ENCODE measurements at regions not wholly inside any gene's neighbourhood (a gene's known extent, or its start where the extent isn't known, plus 50 kb on each side); places are given as distances from the start of the nearest gene placed in this dataset.

DNA sequence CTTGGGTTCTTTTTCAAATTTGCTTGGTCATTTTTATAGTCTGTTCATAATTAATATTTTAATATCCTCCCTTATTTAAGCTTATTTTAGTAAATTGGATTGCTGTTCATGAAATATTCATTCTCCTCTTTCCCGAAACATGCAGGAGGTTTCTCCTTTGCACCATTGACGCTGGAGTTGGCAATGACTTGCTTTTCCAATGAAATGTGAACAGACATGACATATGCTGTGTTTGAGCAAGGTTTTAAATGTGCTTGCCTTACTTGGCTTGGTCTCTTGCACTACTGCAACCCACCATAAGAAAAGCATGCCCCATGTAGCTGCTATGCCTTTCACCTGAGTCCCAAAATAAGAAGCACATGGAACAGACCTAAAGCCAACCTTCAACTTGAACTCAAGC is 498.0 kb upstream of the NFIA start:
- Histone ChIP-seq H3K27ac (ENCODE audit: low read length) (no peak overlapping the region), H3K36me3 (ENCODE audit: control insufficient read depth, low read depth, low read length) (no peaks in the 10 kb centered on the region), H3K9me3 (ENCODE audit: control insufficient read depth, low read depth, low read length) (peaks cover 13% of the 10 kb centered on the region), H3K9ac (ENCODE audit: low read length) (no peak overlapping the region), H3K4me1 (ENCODE audit: control insufficient read depth, low read depth, low read length) (no peaks in the 10 kb centered on the region), H3K27me3 (ENCODE audit: control insufficient read depth, insufficient read depth, low read length) (no peaks in the 10 kb centered on the region), H3K4me3 (ENCODE audit: low read length) (no peak overlapping the region)

DNA sequence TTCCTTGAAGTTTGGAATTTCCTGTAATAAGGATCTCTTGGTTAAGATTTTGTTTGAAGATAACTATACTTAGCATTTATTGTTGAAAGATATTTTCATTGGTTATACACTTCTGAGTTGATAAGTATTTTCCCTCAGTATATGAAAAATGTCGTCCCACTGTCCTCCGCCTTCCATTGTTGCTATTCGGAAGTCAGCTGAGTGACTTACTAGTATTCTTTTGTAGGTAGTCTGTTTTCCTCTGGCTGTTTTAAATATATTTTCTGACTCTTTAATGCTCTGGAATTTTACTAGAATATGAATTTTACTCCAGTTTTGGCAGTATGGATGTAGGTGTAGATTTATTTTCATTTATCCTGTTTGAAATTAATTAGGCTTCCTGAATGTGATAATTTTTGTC is 498.7 kb upstream of the NFIA start:
- Histone ChIP-seq H3K4me3 (ENCODE audit: low read length) (no peak overlapping the region), H3K9me3 (ENCODE audit: control insufficient read depth, low read depth, low read length) (peaks cover 13% of the 10 kb centered on the region), H3K9ac (ENCODE audit: low read length) (no peak overlapping the region)

DNA sequence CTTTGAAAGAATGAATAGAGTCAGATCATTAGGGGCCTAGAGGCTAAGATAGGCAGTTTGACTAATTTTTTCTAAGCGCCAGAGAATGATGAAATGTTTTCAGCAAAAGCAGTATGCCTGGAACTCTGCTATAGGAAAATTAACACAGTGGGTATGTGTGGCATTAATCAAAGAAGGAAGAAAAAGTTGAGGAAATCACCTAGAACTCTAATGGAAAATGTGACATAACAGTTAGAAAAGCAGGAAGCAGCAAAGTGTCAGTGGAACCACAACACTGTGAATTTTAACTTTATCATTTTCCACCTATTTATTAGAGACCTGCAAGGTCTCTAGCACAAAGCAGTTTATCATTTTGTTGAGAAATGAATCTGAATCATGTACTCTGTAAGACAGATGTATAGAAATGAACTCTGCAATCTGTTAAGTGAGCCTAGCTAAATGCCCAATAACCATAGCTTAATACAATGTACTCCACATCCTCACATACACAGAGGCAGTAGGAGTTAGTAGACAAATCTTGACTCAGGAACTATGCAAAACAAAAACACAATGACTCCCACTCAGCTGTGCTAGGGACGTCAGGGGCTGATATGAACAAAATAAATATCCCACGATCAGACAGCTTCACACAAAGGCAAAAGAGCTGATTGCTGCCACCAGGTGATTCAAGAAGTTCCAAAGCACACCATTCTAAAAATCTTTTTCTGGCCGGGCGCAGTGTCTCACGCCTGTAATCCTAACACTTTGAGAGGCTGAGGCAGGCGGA is 500.7 kb upstream of the NFIA start:
- Histone ChIP-seq H3K4me1 (ENCODE audit: control insufficient read depth, low read depth, low read length) (no peaks in the 10 kb centered on the region), H3K9ac (ENCODE audit: low read length) (no peak overlapping the region), H3K36me3 (ENCODE audit: control insufficient read depth, low read depth, low read length) (no peaks in the 10 kb centered on the region)

More for the DNA sequence above, 498.7 kb upstream of the NFIA start:
- no peaks in the 10 kb centered on the region for H3K4me1 ChIP-seq (ENCODE audit: control insufficient read depth, low read depth, low read length)
- H3K27ac ChIP-seq (ENCODE audit: low read length): no peak overlapping the region
- H3K27me3 ChIP-seq (ENCODE audit: control insufficient read depth, insufficient read depth, low read length): no peaks in the 10 kb centered on the region
- H3K36me3 ChIP-seq (ENCODE audit: control insufficient read depth, low read depth, low read length): no peaks in the 10 kb centered on the region

DNA sequence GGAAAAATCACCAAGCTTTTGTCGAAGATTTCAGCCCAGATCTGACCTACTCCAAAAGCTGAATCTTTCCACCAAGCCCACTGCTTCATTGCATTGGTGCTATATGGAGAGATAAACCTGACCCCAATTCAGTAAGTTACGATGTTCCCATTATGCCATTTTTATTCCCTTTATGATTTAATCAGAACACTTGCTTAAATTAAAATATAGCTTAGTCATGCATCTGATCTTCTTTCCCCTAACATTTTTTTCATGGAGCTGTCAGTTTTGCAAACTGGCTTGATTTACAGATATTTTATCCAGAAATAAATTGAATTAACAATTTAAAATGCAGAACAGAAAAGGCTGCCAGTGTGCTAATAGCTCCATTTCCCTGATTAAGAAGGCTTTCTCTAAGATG is 503.5 kb upstream of the C1orf87 start:
- Histone ChIP-seq H3K4me3 (ENCODE audit: low read length) (no peak overlapping the region), H3K27ac (ENCODE audit: low read length) (no peak overlapping the region), H3K36me3 (ENCODE audit: control insufficient read depth, low read depth, low read length) (no peaks in the 10 kb centered on the region), H3K27me3 (ENCODE audit: control insufficient read depth, insufficient read depth, low read length) (no peaks in the 10 kb centered on the region), H3K9ac (ENCODE audit: low read length) (no peak overlapping the region), H3K4me1 (ENCODE audit: control insufficient read depth, low read depth, low read length) (peaks cover 6% of the 10 kb centered on the region), H3K9me3 (ENCODE audit: control insufficient read depth, low read depth, low read length) (no peaks in the 10 kb centered on the region)

More for the DNA sequence above, 500.7 kb upstream of the NFIA start:
- H3K27ac ChIP-seq (ENCODE audit: low read length): no peak overlapping the region
- H3K9me3 ChIP-seq (ENCODE audit: control insufficient read depth, low read depth, low read length): peaks cover 13% of the 10 kb centered on the region
- no peaks in the 10 kb centered on the region for H3K27me3 ChIP-seq (ENCODE audit: control insufficient read depth, insufficient read depth, low read length)
- no peak overlapping the region for H3K4me3 ChIP-seq (ENCODE audit: low read length)

DNA sequence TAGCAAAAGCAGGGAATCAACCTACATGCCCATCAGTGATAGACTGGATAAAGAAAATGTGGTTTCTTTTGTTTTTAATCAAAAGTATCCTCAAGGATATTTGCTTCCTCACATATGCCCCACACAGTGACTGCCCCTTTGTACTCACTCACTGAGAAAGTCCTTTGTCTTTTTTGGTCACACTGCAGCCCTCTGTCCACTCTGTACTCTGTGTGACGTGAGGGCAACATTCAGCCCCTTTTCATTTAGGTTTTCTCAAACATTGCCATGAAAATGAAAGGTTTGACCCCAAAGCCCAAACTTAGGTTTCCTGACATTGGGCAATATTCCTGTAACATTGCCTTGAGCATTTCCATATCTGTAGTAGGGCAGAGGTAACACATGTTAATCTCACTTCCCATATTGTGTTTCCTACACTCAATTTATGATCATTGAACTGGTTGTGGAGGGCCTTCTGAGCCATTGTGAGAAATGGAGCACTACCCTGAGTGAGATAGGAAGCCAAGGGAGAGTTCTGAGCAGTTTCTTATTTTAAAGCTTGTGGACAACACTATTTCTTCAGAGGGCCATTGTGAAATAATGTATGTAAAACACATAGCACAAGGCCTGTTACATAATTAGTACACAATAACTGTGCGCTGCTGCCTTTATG is 501.9 kb upstream of the C1orf87 start:
- no peak overlapping the region for H3K4me3 ChIP-seq (ENCODE audit: low read length)
- H3K9ac ChIP-seq (ENCODE audit: low read length): no peak overlapping the region
- H3K9me3 ChIP-seq (ENCODE audit: control insufficient read depth, low read depth, low read length): no peaks in the 10 kb centered on the region
- no peak overlapping the region for H3K27ac ChIP-seq (ENCODE audit: low read length)
- H3K4me1 ChIP-seq (ENCODE audit: control insufficient read depth, low read depth, low read length): peaks cover 6% of the 10 kb centered on the region
- H3K36me3 ChIP-seq (ENCODE audit: control insufficient read depth, low read depth, low read length): no peaks in the 10 kb centered on the region
- H3K27me3 ChIP-seq (ENCODE audit: control insufficient read depth, insufficient read depth, low read length): no peaks in the 10 kb centered on the region

GRCh38 chr1:60573726-60574409 is 500.3 kb upstream of the C1orf87 start:
- no peak overlapping the region for H3K27ac ChIP-seq (ENCODE audit: low read length)
- H3K9me3 ChIP-seq (ENCODE audit: control insufficient read depth, low read depth, low read length): no peaks in the 10 kb centered on the region
- no peak overlapping the region for H3K9ac ChIP-seq (ENCODE audit: low read length)
- peaks cover 6% of the 10 kb centered on the region for H3K4me1 ChIP-seq (ENCODE audit: control insufficient read depth, low read depth, low read length)
- no peaks in the 10 kb centered on the region for H3K36me3 ChIP-seq (ENCODE audit: control insufficient read depth, low read depth, low read length)
- H3K27me3 ChIP-seq (ENCODE audit: control insufficient read depth, insufficient read depth, low read length): no peaks in the 10 kb centered on the region
- H3K4me3 ChIP-seq (ENCODE audit: low read length): no peak overlapping the region

GRCh38 chr1:60573121-60573520 is 499.6 kb upstream of the C1orf87 start:
- H3K9me3 ChIP-seq (ENCODE audit: control insufficient read depth, low read depth, low read length): no peaks in the 10 kb centered on the region
- peaks cover 6% of the 10 kb centered on the region for H3K4me1 ChIP-seq (ENCODE audit: control insufficient read depth, low read depth, low read length)
- H3K4me3 ChIP-seq (ENCODE audit: low read length): no peak overlapping the region
- no peaks in the 10 kb centered on the region for H3K36me3 ChIP-seq (ENCODE audit: control insufficient read depth, low read depth, low read length)
- H3K9ac ChIP-seq (ENCODE audit: low read length): no peak overlapping the region
- H3K27me3 ChIP-seq (ENCODE audit: control insufficient read depth, insufficient read depth, low read length): no peaks in the 10 kb centered on the region
- no peak overlapping the region for H3K27ac ChIP-seq (ENCODE audit: low read length)

- no peak overlapping the region for H3K9ac ChIP-seq (ENCODE audit: low read length)
- H3K9me3 ChIP-seq (ENCODE audit: control insufficient read depth, low read depth, low read length): no peaks in the 10 kb centered on the region
These were observed 498.8 kb upstream of the C1orf87 start for GRCh38 chr1:60572378-60572777.

GRCh38 chr1:60571811-60572210 is 498.2 kb upstream of the C1orf87 start:
- no peak overlapping the region for H3K4me3 ChIP-seq (ENCODE audit: low read length)
- H3K27ac ChIP-seq (ENCODE audit: low read length): no peak overlapping the region
- no peaks in the 10 kb centered on the region for H3K9me3 ChIP-seq (ENCODE audit: control insufficient read depth, low read depth, low read length)
- no peaks in the 10 kb centered on the region for H3K27me3 ChIP-seq (ENCODE audit: control insufficient read depth, insufficient read depth, low read length)
- no peaks in the 10 kb centered on the region for H3K36me3 ChIP-seq (ENCODE audit: control insufficient read depth, low read depth, low read length)
- H3K9ac ChIP-seq (ENCODE audit: low read length): no peak overlapping the region
- H3K4me1 ChIP-seq (ENCODE audit: control insufficient read depth, low read depth, low read length): peaks cover 6% of the 10 kb centered on the region

More at GRCh38 chr1:60572378-60572777, 498.8 kb upstream of the C1orf87 start:
- H3K27ac ChIP-seq (ENCODE audit: low read length): no peak overlapping the region
- H3K36me3 ChIP-seq (ENCODE audit: control insufficient read depth, low read depth, low read length): no peaks in the 10 kb centered on the region
- no peaks in the 10 kb centered on the region for H3K27me3 ChIP-seq (ENCODE audit: control insufficient read depth, insufficient read depth, low read length)
- H3K4me3 ChIP-seq (ENCODE audit: low read length): no peak overlapping the region
- H3K4me1 ChIP-seq (ENCODE audit: control insufficient read depth, low read depth, low read length): peaks cover 6% of the 10 kb centered on the region

DNA sequence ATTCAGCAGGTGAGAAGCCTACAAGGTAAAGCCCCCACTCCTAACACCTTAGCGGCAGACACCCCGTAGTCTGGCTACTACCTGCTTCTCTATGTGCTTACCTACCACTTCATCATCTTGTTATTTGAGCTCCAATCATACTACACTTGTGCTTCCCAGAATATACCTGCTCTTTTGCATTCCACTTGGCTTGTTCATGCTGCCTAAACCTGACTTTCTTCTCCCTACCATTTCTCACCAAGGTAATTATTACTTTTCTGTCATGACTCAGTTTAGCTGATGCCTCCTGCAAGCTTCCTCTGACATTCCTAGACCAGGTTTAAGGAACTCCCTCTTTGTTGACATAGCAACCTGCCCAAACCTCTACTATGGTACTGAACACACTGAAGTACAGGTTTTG is 495.6 kb upstream of the C1orf87 start:
- H3K4me1 ChIP-seq (ENCODE audit: control insufficient read depth, low read depth, low read length): peaks cover 6% of the 10 kb centered on the region
- no peak overlapping the region for H3K27ac ChIP-seq (ENCODE audit: low read length)
- no peaks in the 10 kb centered on the region for H3K9me3 ChIP-seq (ENCODE audit: control insufficient read depth, low read depth, low read length)
- H3K9ac ChIP-seq (ENCODE audit: low read length): no peak overlapping the region
- H3K4me3 ChIP-seq (ENCODE audit: low read length): no peak overlapping the region
- no peaks in the 10 kb centered on the region for H3K36me3 ChIP-seq (ENCODE audit: control insufficient read depth, low read depth, low read length)
- no peaks in the 10 kb centered on the region for H3K27me3 ChIP-seq (ENCODE audit: control insufficient read depth, insufficient read depth, low read length)

DNA sequence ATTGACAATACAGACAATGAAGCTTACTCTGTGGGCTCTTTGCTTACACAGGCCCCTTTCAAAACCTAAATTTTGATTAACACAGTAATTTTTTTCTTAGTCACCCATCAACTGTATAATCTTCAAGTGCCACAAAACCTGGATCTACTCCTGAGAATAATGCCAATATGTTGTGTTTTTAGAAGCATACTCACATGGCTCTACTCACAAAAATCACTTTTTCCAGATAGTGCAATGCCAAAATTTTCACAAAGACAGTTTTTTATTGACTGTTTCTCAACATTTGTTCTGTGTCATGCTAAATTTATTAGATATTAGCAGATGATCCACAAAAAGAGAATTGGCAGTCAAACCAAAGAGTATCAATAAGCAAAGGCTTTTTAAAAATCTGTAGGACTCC is 493.7 kb upstream of the C1orf87 start:
- H3K9ac ChIP-seq (ENCODE audit: low read length): no peak overlapping the region
- H3K27ac ChIP-seq (ENCODE audit: low read length): no peak overlapping the region
- no peaks in the 10 kb centered on the region for H3K36me3 ChIP-seq (ENCODE audit: control insufficient read depth, low read depth, low read length)
- H3K9me3 ChIP-seq (ENCODE audit: control insufficient read depth, low read depth, low read length): no peaks in the 10 kb centered on the region
- no peaks in the 10 kb centered on the region for H3K27me3 ChIP-seq (ENCODE audit: control insufficient read depth, insufficient read depth, low read length)
- H3K4me3 ChIP-seq (ENCODE audit: low read length): no peak overlapping the region
- no peaks in the 10 kb centered on the region for H3K4me1 ChIP-seq (ENCODE audit: control insufficient read depth, low read depth, low read length)
